K562 (cell line): ENCODE measurements at regions not wholly inside any gene's neighbourhood (a gene's known extent, or its start where the extent isn't known, plus 50 kb on each side); places are given as distances from the start of the nearest gene placed in this dataset.

Experiments
- ATAC-seq: fragments of 200-7000 bp; cut with Tn5 transposase; 3 replicates; pipeline ENCODE4 v1.9.1; 2020; ENCODE audit warnings: moderate library complexity
- BruUV-seq: library from RNA; stranded (reverse); fragments of 400-500 nt; replicated peaks from 2 replicates; lab custom pipeline; 2021; lab: Mats Ljungman, UMichigan
- CTCF ChIA-PET: fragments of 300-600 bp; formaldehyde crosslinking; extraction: SDS; loops from one replicate; lab custom pipeline; 2021; ENCODE audit warnings: low intra/inter-chr PET ratio; lab: Yijun Ruan, JAX
- POLR2A ChIA-PET: fragments of 300-600, 350-650 bp; sonication (Branson Sonifier 250); formaldehyde crosslinking; extraction: SDS; loops from one replicate; lab custom pipeline; 2021; ENCODE audit warnings: antibody characterized with exemption, inconsistent platforms; lab: Yijun Ruan, JAX
- DNase-seq, 4 experiments: peaks; one replicate each; pipeline versions ENCODE4 v3.0.0 to v3.0.0-alpha.2; 2011 to 2018; ENCODE audit warnings: low spot score in 3 of 4, mixed read lengths in 3 of 4; ENCODE audit errors: extremely low read depth in 1 of 4
- FAIRE-seq: peaks from 2 replicates; lab custom pipeline; 2011; peaks lifted over from hg19 to GRCh38; lab: Jason Lieb, UNC
- H2AFZ ChIP-seq: 2 replicates; pipeline ENCODE4 v1.6.0; 2011; ENCODE audit warnings: low read depth, low read length, control low read depth, inconsistent platforms
- H3K27ac ChIP-seq: fragments of 200-600 bp; 3 replicates; pipeline ENCODE4 v1.8.0; 2011; ENCODE audit warnings: low read depth, mild to moderate bottlenecking, control low read depth, inconsistent platforms, low read length, moderate library complexity, mixed read lengths; ENCODE audit errors: extremely low read depth
- H3K27me3 ChIP-seq, 2 experiments: fragments of 300-600 bp in 1 of 2; 2 replicates in 1 of 2; 3 replicates in 1 of 2; pipeline versions ENCODE4 v1.6.0 to v1.8.0; 2011; ENCODE audit warnings: inconsistent platforms in 2 of 2, low read length in 2 of 2, mild to moderate bottlenecking in 1 of 2, mixed read lengths in 1 of 2, moderate library complexity in 1 of 2; ENCODE audit not compliant: control insufficient read depth in 2 of 2, insufficient read depth in 2 of 2
- H3K36me3 ChIP-seq: fragments of 300-600 bp; 3 replicates; pipeline ENCODE4 v1.8.0; 2011; ENCODE audit warnings: mild to moderate bottlenecking, low read length, inconsistent platforms; ENCODE audit not compliant: control insufficient read depth, insufficient read depth
- H3K4me1 ChIP-seq, 2 experiments: fragments of 200-600 bp in 1 of 2; replicated peaks in 1 of 2; 2 replicates in 1 of 2; 3 replicates in 1 of 2; pipeline versions ENCODE4 v1.5.1 to v1.8.0; 2011; ENCODE audit warnings: inconsistent platforms in 2 of 2, low read length in 2 of 2, mild to moderate bottlenecking in 1 of 2, mixed read lengths in 1 of 2, moderate library complexity in 1 of 2; ENCODE audit not compliant: control insufficient read depth in 2 of 2, insufficient read depth in 2 of 2
- H3K4me2 ChIP-seq: 2 replicates; pipeline ENCODE4 v1.6.1; 2011; ENCODE audit warnings: low read length, control low read depth, inconsistent platforms, mixed read lengths; ENCODE audit not compliant: insufficient read depth
- H3K4me3 ChIP-seq: fragments of 200-600 bp; sonication (generic), shearing (Covaris generic); 2 replicates; pipeline ENCODE4 v1.5.1; 2016; ENCODE audit warnings: control low read depth, inconsistent platforms
- H3K79me2 ChIP-seq: fragments of 200-600 bp; 3 replicates; pipeline ENCODE4 v1.8.0; 2011; ENCODE audit warnings: low read length, inconsistent platforms; ENCODE audit not compliant: control insufficient read depth, insufficient read depth
- H3K9ac ChIP-seq, 2 experiments: 2 replicates each; pipeline versions ENCODE4 v1.6.0 to v1.6.1; 2011; ENCODE audit warnings: low read depth in 2 of 2, low read length in 2 of 2, control low read depth in 1 of 2, inconsistent platforms in 1 of 2, mild to moderate bottlenecking in 1 of 2, mixed read lengths in 1 of 2; ENCODE audit not compliant: insufficient read depth in 1 of 2
- H3K9me1 ChIP-seq: one replicate; pipeline ENCODE4 v1.6.0; 2011; ENCODE audit warnings: inconsistent platforms, mild to moderate bottlenecking, low read length, moderate library complexity; ENCODE audit not compliant: control insufficient read depth, insufficient read depth
- H3K9me3 ChIP-seq: replicated peaks from 2 replicates; pipeline ENCODE4 v1.5.1; 2011; ENCODE audit warnings: low read depth, low read length, inconsistent platforms; ENCODE audit not compliant: control insufficient read depth, insufficient read depth
- H4K20me1 ChIP-seq: replicated peaks from 2 replicates; pipeline ENCODE4 v1.6.1; 2011; ENCODE audit warnings: low read length, inconsistent platforms, mixed read lengths; ENCODE audit not compliant: control insufficient read depth, insufficient read depth
- ARNT ChIP-seq, 2 experiments: fragments of 450-650 bp; IDR thresholded peaks; 2 replicates each; pipeline ENCODE4 v1.6.1; 2016; ENCODE audit warnings: mild to moderate bottlenecking in 1 of 2
- CEBPZ ChIP-seq: fragments of 150-350 bp; IDR thresholded peaks from 2 replicates; pipeline ENCODE4 v1.6.1; 2014; ENCODE audit warnings: low read depth, mild to moderate bottlenecking, low read length, borderline replicate concordance
- EZH2 ChIP-seq: IDR thresholded peaks from 2 replicates; pipeline ENCODE4 v1.6.1; 2012; ENCODE audit warnings: low read depth, mild to moderate bottlenecking, inconsistent platforms, low read length, borderline replicate concordance
- HMBOX1 ChIP-seq: sonication (generic); IDR thresholded peaks from 2 replicates; pipeline ENCODE4 v1.6.1; 2016
- JUND ChIP-seq, 2 experiments: IDR thresholded peaks; 2 replicates in 1 of 2; 3 replicates in 1 of 2; pipeline ENCODE4 v1.6.1; 2011; ENCODE audit warnings: borderline replicate concordance in 2 of 2, low read depth in 2 of 2, low read length in 2 of 2, improper control_type of control experiment in 1 of 2, missing biosample characterization in 1 of 2, missing genetic modification characterization in 1 of 2, missing genetic modification reagents in 1 of 2
- PCBP2 ChIP-seq: fragments of 200-400 bp; formaldehyde crosslinking; IDR thresholded peaks from 2 replicates; pipeline ENCODE4 v1.6.1; 2018; ENCODE audit warnings: low read length, low read depth, mild to moderate bottlenecking, moderate library complexity; ENCODE audit not compliant: poor library complexity, severe bottlenecking
- POLR2H ChIP-seq: IDR thresholded peaks from 2 replicates; pipeline ENCODE4 v1.6.1; 2016; ENCODE audit warnings: missing genetic modification characterization, low read depth, mild to moderate bottlenecking, control low read depth, missing compliant biosample characterization, moderate library complexity
- POU5F1 ChIP-seq: fragments of 150-350 bp; IDR thresholded peaks from 2 replicates; pipeline ENCODE4 v1.6.1; 2014; ENCODE audit warnings: borderline replicate concordance, low read length, low read depth, mild to moderate bottlenecking; ENCODE audit not compliant: partially characterized antibody
- RBM25 ChIP-seq: fragments of 200-400 bp; formaldehyde crosslinking; IDR thresholded peaks from 2 replicates; pipeline ENCODE4 v1.6.1; 2018; ENCODE audit warnings: low read length, low read depth, moderate library complexity; ENCODE audit not compliant: severe bottlenecking
- SREBF1 ChIP-seq: fragments of 150-350 bp; IDR thresholded peaks from 2 replicates; pipeline ENCODE4 v1.6.1; 2014; ENCODE audit warnings: antibody characterized with exemption, low read depth, low read length, borderline replicate concordance
- TAL1 ChIP-seq: fragments of 450-650 bp; IDR thresholded peaks from 2 replicates; pipeline ENCODE4 v1.6.1; 2016; ENCODE audit warnings: mild to moderate bottlenecking
- TBL1XR1 ChIP-seq, 2 experiments: IDR thresholded peaks; 2 replicates each; pipeline ENCODE4 v1.6.1; 2012; ENCODE audit warnings: improper control_type of control experiment in 2 of 2, low read length in 2 of 2, mild to moderate bottlenecking in 1 of 2
- WHSC1 ChIP-seq: IDR thresholded peaks from one replicate; pipeline ENCODE4 v1.6.1; 2012; ENCODE audit warnings: low read length, control low read depth, inconsistent platforms
- XRCC5 ChIP-seq: fragments of 200-400 bp; formaldehyde crosslinking; IDR thresholded peaks from 2 replicates; pipeline ENCODE4 v1.6.1; 2017; ENCODE audit warnings: low read depth, mild to moderate bottlenecking, low read length
- ZFP36 ChIP-seq: fragments of 150-350 bp; IDR thresholded peaks from 2 replicates; pipeline ENCODE4 v1.6.1; 2018; ENCODE audit warnings: low read length, low read depth; ENCODE audit not compliant: partially characterized antibody
- ZNF398 ChIP-seq: fragments of 250-450 bp; sonication (Bioruptor Pico); IDR thresholded peaks from 2 replicates; pipeline ENCODE4 v1.8.0; 2021; ENCODE audit warnings: moderate library complexity, mild to moderate bottlenecking, inconsistent platforms
- WGBS: fragments of 100-300 bp; shearing (Covaris generic); methylation state at CpG from one replicate; pipeline ENCODE4 v1.1.6; 2016; ENCODE audit warnings: low coverage, mixed read lengths; ENCODE audit not compliant: insufficient coverage; ENCODE audit errors: missing lambda C conversion rate; 5-methylcytosine and 5-hydroxymethylcytosine counted together
- in situ Hi-C: fragments of 300-500 bp; cut with MboI; formaldehyde crosslinking; loops from 4 replicates; pipeline ENCODE4 v1.15.0; 2018; ENCODE audit warnings: inconsistent platforms, mixed read lengths
- intact Hi-C: fragments of 100-400 bp; cut with micrococcal nuclease; formaldehyde crosslinking; loops from 2 replicates; pipeline ENCODE4 v1.14.2; 2022

GRCh38 chr18:71038196-71038595 lies 749.4 kb downstream of the SOCS6 start (continued):
- TF ChIP-seq POU5F1 = no peak
- TF ChIP-seq TBL1XR1 (IDR thresholded peaks at IDR 0.05; ENCODE audit: low read length in 2 of 2) = no peak
- TF ChIP-seq SREBF1 = no peak
- TF ChIP-seq PCBP2 = no peak
- no peak for TF ChIP-seq HMBOX1
- TF ChIP-seq ARNT (IDR thresholded peaks at IDR 0.05) = no peak
- no peak for TF ChIP-seq RBM25
- TF ChIP-seq ZNF398 (CRISPR knock-in tag) = no peak

- no peaks in the 10 kb centered on the region for H3K9me3 ChIP-seq
- POLR2A ChIA-PET = no interaction called here
- FAIRE-seq = no peak
- H3K27ac ChIP-seq = no peak overlapping the region
- intact Hi-C loops (no loop called here), in situ Hi-C loops (no loop called here)
- H4K20me1 ChIP-seq = no peaks in the 10 kb centered on the region
- H3K4me2 ChIP-seq = no peak overlapping the region
- H3K36me3 ChIP-seq = no peaks in the 10 kb centered on the region
- H2AFZ ChIP-seq = no peak overlapping the region
- H3K9ac ChIP-seq = no peak overlapping the region
- no TSS peak for BruUV-seq
- CTCF ChIA-PET = no interaction called here
- DNase-seq = no peak
- no peak overlapping the region for H3K4me3 ChIP-seq
- H3K79me2 ChIP-seq = no peaks in the 10 kb centered on the region
- no peaks in the 10 kb centered on the region for H3K4me1 ChIP-seq
- H3K9me1 ChIP-seq = no peaks in the 10 kb centered on the region
- no peaks in the 10 kb centered on the region for H3K27me3 ChIP-seq
- ATAC-seq = no peak
- 0% methylated on average over 1 of the region's 1 CpG for WGBS
- TF ChIP-seq EZH2 (no peak), WHSC1 (no peak), CEBPZ (no peak), XRCC5 (no peak), JUND (IDR thresholded peaks at IDR 0.05; ENCODE audit: borderline replicate concordance, low read depth, low read length) (no peak), JUND (tag; IDR thresholded peaks at IDR 0.05; ENCODE audit: borderline replicate concordance, low read depth, low read length) (no peak), TAL1 (no peak), ZFP36 (no peak), POLR2H (tag) (no peak)
Observed at GRCh38 chr18:71036783-71037182, 747.9 kb downstream of the SOCS6 start.
